Caco-2 (cell line): ENCODE measurements at regions not wholly inside any gene's neighbourhood (a gene's known extent, or its start where the extent isn't known, plus 50 kb on each side); places are given as distances from the start of the nearest gene placed in this dataset.

Experiments
- BruUV-seq: library from RNA; stranded (reverse); fragments of 400-500 nt; replicated peaks from 2 replicates; lab custom pipeline; 2021; lab: Mats Ljungman, UMichigan
- CTCF ChIA-PET: fragments of 300-600 bp; sonication (Branson Sonifier 250); formaldehyde crosslinking; loops from one replicate; lab custom pipeline; 2022; ENCODE audit warnings: antibody characterized with exemption; lab: Charles Lee
- POLR2A ChIA-PET: fragments of 300-600 bp; sonication (Branson Sonifier 250); formaldehyde crosslinking; loops from one replicate; lab custom pipeline; 2022; ENCODE audit warnings: antibody characterized with exemption; lab: Charles Lee
- DNase-seq, 2 experiments: peaks; one replicate each; pipeline versions ENCODE4 v3.0.0 to v3.0.0-alpha.2; 2020 to 2022
- H3K27me3 ChIP-seq: replicated peaks from 2 replicates; pipeline ENCODE4 v1.6.0; 2011; ENCODE audit warnings: low read length; ENCODE audit not compliant: control insufficient read depth, insufficient read depth
- H3K36me3 ChIP-seq: 2 replicates; pipeline ENCODE4 v1.5.1; 2011; ENCODE audit warnings: low read length; ENCODE audit not compliant: control insufficient read depth, insufficient read depth
- H3K4me1 ChIP-seq: fragments of 250-450 bp; sonication (Bioruptor Pico); 2 replicates; pipeline ENCODE4 v1.5.1; 2020; ENCODE audit warnings: mild to moderate bottlenecking
- H3K4me3 ChIP-seq: 2 replicates; pipeline ENCODE4 v1.5.1; 2011; ENCODE audit warnings: low read depth, mild to moderate bottlenecking, control low read depth, low read length
- H3K9me3 ChIP-seq: fragments of 250-450 bp; sonication (Bioruptor Pico); 2 replicates; pipeline ENCODE4 v1.5.1; 2020; ENCODE audit warnings: mild to moderate bottlenecking, moderate library complexity
- H3K27ac Mint-ChIP-seq: one replicate; pipeline ENCODE4 v1.8.0; 2022; ENCODE audit warnings: mixed read lengths; ENCODE audit not compliant: unreplicated experiment
- H3K27me3 Mint-ChIP-seq: one replicate; pipeline ENCODE4 v1.8.0; 2022; ENCODE audit warnings: mixed read lengths; ENCODE audit not compliant: insufficient read depth, unreplicated experiment
- H3K36me3 Mint-ChIP-seq: one replicate; pipeline ENCODE4 v1.8.0; 2022; ENCODE audit warnings: mild to moderate bottlenecking, mixed read lengths; ENCODE audit not compliant: insufficient read depth, unreplicated experiment
- H3K4me1 Mint-ChIP-seq: one replicate; pipeline ENCODE4 v1.8.0; 2022; ENCODE audit warnings: low read depth, mixed read lengths; ENCODE audit not compliant: unreplicated experiment
- H3K4me3 Mint-ChIP-seq: one replicate; pipeline ENCODE4 v1.8.0; 2022; ENCODE audit warnings: mild to moderate bottlenecking, moderate library complexity, mixed read lengths; ENCODE audit not compliant: unreplicated experiment
- H3K9me3 Mint-ChIP-seq: one replicate; pipeline ENCODE4 v1.8.0; 2022; ENCODE audit warnings: mixed read lengths; ENCODE audit not compliant: unreplicated experiment
- intact Hi-C: fragments of 100-400 bp; cut with micrococcal nuclease; formaldehyde crosslinking; loops from one replicate; pipeline ENCODE4 v1.10.0; 2022; ENCODE audit not compliant: unreplicated experiment
- TF ChIP-seq, protein P1 (sequence below), 2 experiments: fragments of 200-600 bp in 1 of 2; IDR thresholded peaks; 1 replicate in 1 of 2; 2 replicates in 1 of 2; pipeline versions ENCODE4 v1.5.1 to v1.8.0; 2011 to 2022; ENCODE audit warnings: antibody characterized with exemption in 1 of 2, control low read depth in 1 of 2, inconsistent platforms in 1 of 2, low read depth in 1 of 2, low read length in 1 of 2, mild to moderate bottlenecking in 1 of 2, moderate library complexity in 1 of 2; ENCODE audit not compliant: insufficient read depth in 1 of 2, severe bottlenecking in 1 of 2, unreplicated experiment in 1 of 2

DNA sequence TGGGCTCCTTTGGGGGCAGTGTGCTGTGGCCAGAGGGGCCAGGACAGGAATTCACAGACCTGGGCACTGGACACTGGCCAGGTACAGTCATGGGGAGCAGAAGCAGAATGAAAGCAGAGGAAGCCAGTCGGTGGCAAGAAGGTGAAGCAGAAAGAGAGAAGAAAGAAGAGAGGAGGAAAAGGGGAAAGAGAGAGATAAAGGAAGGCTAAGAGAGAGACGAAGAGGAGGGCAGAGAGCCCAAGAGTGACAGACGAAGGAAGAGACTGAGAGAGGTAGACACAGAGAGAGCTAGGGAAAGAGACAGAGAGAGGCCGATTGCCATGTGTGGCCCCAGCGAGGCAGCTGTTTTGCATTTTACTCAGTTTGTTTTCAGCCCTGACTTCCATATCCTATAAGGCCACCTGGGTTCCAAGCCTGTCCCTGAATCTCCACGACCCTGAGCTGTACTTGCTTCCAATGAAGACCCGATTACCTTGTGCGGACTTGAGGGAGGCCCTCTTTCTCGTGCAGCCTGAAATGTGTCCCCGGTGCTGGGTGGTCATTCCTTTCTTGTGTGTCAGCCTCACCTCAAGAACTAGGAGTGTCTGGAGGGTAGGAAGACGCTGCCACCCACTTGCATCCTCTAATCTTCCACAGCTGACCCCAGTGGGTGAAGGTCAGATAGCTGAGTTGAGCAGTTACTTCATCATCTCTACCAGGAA lies 73.9 kb downstream of the LSM3 start:
- Histone ChIP-seq H3K4me1 (peaks cover 28% of the 10 kb centered on the region), H3K36me3 (no peaks in the 10 kb centered on the region), H3K27me3 (no peaks in the 10 kb centered on the region), H3K9me3 (peaks cover 4% of the 10 kb centered on the region; the same call in 1 of the 2 replicates), H3K4me3 (no peak overlapping the region)
- no peaks in the 10 kb centered on the region for H3K36me3 Mint-ChIP-seq
- H3K4me1 Mint-ChIP-seq: peaks cover 23% of the 10 kb centered on the region
- H3K27ac Mint-ChIP-seq: peak overlapping the region; percentile 29
- peaks cover 9% of the 10 kb centered on the region for H3K9me3 Mint-ChIP-seq
- ChIA-PET CTCF (interaction anchor here (0.7 to 1.6 kb wide), 2 partner anchors 49 to 110 kb away, joined by 4 read pairs; no protein-coding TSS in a partner anchor), POLR2A (no interaction called here)
- intact Hi-C loops: loop anchor here (1.0 kb wide), 1 partner anchor 27 kb away; no protein-coding TSS in a partner anchor
- no peaks in the 10 kb centered on the region for H3K27me3 Mint-ChIP-seq
- TF ChIP-seq, protein P1, sequence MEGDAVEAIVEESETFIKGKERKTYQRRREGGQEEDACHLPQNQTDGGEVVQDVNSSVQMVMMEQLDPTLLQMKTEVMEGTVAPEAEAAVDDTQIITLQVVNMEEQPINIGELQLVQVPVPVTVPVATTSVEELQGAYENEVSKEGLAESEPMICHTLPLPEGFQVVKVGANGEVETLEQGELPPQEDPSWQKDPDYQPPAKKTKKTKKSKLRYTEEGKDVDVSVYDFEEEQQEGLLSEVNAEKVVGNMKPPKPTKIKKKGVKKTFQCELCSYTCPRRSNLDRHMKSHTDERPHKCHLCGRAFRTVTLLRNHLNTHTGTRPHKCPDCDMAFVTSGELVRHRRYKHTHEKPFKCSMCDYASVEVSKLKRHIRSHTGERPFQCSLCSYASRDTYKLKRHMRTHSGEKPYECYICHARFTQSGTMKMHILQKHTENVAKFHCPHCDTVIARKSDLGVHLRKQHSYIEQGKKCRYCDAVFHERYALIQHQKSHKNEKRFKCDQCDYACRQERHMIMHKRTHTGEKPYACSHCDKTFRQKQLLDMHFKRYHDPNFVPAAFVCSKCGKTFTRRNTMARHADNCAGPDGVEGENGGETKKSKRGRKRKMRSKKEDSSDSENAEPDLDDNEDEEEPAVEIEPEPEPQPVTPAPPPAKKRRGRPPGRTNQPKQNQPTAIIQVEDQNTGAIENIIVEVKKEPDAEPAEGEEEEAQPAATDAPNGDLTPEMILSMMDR (IDR thresholded peaks at IDR 0.05; ENCODE audit: insufficient read depth in 1 of 2, low read depth in 1 of 2, low read length in 1 of 2, severe bottlenecking in 1 of 2, unreplicated experiment in 1 of 2): no peak
- DNase-seq: no peak
- BruUV-seq: no TSS peak
- H3K4me3 Mint-ChIP-seq: no peak overlapping the region

DNA sequence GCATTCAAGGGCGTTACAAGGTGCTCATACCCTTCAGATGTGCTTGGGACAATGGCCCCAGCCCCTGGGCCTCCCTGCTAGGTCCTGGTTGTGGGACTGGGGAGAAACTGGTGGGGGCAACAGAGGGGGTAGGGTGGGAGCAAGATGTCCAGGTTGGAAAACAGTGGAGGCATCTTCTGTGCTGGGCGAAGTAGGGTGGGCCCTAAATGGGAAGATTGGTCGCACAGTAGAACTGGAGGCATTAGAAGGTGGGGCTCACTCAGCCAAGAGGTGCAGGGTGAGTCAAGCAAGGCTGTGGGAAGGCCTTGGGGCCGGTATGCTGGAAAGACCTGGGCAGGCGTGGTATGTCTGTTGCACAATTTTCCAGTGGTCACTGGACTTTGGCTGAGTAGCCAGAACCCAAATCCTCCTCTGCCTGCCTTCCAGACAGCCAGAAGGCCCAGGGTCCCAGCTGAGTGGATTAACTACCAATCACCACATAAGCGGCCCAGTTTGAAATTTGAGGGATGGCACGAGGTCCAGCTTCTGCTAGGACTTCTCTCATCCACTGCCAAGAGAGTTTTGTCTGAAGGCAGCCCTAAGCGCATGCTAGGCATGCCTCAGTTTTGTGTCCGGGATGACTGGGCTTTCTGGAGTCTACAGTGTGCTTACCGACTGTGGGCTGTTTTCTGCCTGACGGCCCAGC lies 74.5 kb downstream of the LSM3 start:
- peaks cover 8% of the 10 kb centered on the region for H3K9me3 Mint-ChIP-seq
- CTCF ChIA-PET: interaction anchor here (0.7 to 1.6 kb wide), 2 partner anchors 50 to 109 kb away, joined by 4 read pairs; no protein-coding TSS in a partner anchor
- intact Hi-C loops: loop anchor here (1.0 kb wide), 1 partner anchor 28 kb away; no protein-coding TSS in a partner anchor
- H3K36me3 Mint-ChIP-seq: no peaks in the 10 kb centered on the region
- Histone ChIP-seq H3K36me3 (no peaks in the 10 kb centered on the region), H3K4me3 (no peak overlapping the region), H3K27me3 (no peaks in the 10 kb centered on the region), H3K4me1 (peaks cover 28% of the 10 kb centered on the region), H3K9me3 (peaks cover 4% of the 10 kb centered on the region; the same call in 1 of the 2 replicates)
- no TSS peak for BruUV-seq
- POLR2A ChIA-PET: no interaction called here
- no peaks in the 10 kb centered on the region for H3K27me3 Mint-ChIP-seq
- no peak overlapping the region for H3K4me3 Mint-ChIP-seq
- TF ChIP-seq, protein P1 (IDR thresholded peaks at IDR 0.05; ENCODE audit: insufficient read depth in 1 of 2, low read depth in 1 of 2, low read length in 1 of 2, severe bottlenecking in 1 of 2, unreplicated experiment in 1 of 2): no peak
- peak overlapping the region; percentile 29 for H3K27ac Mint-ChIP-seq
- DNase-seq: peak; percentile 67 to 76
- peaks cover 23% of the 10 kb centered on the region for H3K4me1 Mint-ChIP-seq

DNA sequence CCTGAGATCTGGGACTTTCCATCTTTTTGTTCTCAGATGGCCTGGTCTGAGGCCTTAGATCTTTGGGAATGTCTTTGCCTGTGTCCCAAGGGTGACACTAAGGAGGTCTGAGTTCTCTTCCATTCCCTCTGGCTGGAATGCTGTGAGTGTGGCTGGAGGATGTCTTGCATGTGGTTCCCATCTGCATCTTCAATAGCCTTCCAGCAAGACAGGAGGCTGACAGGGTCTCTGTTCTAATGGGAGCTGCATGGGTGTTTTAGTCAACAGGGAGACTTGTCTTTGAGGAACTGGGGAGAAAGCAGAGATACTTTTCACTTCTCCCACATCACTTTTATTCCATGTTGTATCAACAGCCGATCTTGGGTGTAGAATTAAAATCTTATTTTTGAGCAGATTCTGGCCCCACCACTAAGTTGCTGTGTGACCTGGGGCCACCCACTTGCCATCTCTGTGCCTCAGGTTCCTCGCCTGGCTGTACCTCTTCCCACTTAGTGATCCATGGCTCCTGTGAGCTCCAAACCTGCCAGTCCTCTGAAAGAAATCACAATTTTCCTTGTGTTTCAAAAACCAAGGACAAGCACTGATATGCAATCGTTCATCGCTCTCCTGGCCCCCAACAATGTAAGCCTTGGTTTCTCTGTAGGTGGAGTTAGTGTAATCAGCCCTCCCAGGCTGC lies 75.2 kb downstream of the LSM3 start:
- no peaks in the 10 kb centered on the region for H3K36me3 Mint-ChIP-seq
- intact Hi-C loops: loop anchor here (1.0 kb wide), 1 partner anchor 29 kb away; no protein-coding TSS in a partner anchor
- TF ChIP-seq, protein P1 (IDR thresholded peaks at IDR 0.05; ENCODE audit: insufficient read depth in 1 of 2, low read depth in 1 of 2, low read length in 1 of 2, severe bottlenecking in 1 of 2, unreplicated experiment in 1 of 2): no peak
- no peak overlapping the region for H3K4me3 ChIP-seq
- H3K9me3 ChIP-seq: peaks cover 4% of the 10 kb centered on the region; the same call in 1 of the 2 replicates
- no peaks in the 10 kb centered on the region for H3K36me3 ChIP-seq
- no peaks in the 10 kb centered on the region for H3K27me3 ChIP-seq
- H3K27ac Mint-ChIP-seq: no peak overlapping the region
- CTCF ChIA-PET: interaction anchor here (0.6 kb wide), 1 partner anchor 11 kb away, joined by 3 read pairs; no protein-coding TSS in a partner anchor
- H3K4me1 ChIP-seq: peaks cover 28% of the 10 kb centered on the region
- DNase-seq: no peak
- BruUV-seq: no TSS peak
- H3K9me3 Mint-ChIP-seq: peaks cover under 1% of the 10 kb centered on the region
- POLR2A ChIA-PET: no interaction called here
- no peaks in the 10 kb centered on the region for H3K27me3 Mint-ChIP-seq
- no peak overlapping the region for H3K4me3 Mint-ChIP-seq
- H3K4me1 Mint-ChIP-seq: peaks cover 17% of the 10 kb centered on the region
